K562 (cell line): ENCODE measurements at regions not wholly inside any gene's neighbourhood (a gene's known extent, or its start where the extent isn't known, plus 50 kb on each side); places are given as distances from the start of the nearest gene placed in this dataset.

ENCODE experiments used
- ATAC-seq: fragments of 200-7000 bp; cut with Tn5 transposase; 3 replicates; pipeline ENCODE4 v1.9.1; 2020; ENCODE audit warnings: moderate library complexity
- BruUV-seq: library from RNA; stranded (reverse); fragments of 400-500 nt; replicated peaks from 2 replicates; lab custom pipeline; 2021; lab: Mats Ljungman, UMichigan
- CTCF ChIA-PET: fragments of 300-600 bp; formaldehyde crosslinking; extraction: SDS; loops from one replicate; lab custom pipeline; 2021; ENCODE audit warnings: low intra/inter-chr PET ratio; lab: Yijun Ruan, JAX
- POLR2A ChIA-PET: fragments of 300-600, 350-650 bp; sonication (Branson Sonifier 250); formaldehyde crosslinking; extraction: SDS; loops from one replicate; lab custom pipeline; 2021; ENCODE audit warnings: antibody characterized with exemption, inconsistent platforms; lab: Yijun Ruan, JAX
- DNase-seq, 4 experiments: peaks; one replicate each; pipeline versions ENCODE4 v3.0.0 to v3.0.0-alpha.2; 2011 to 2018; ENCODE audit warnings: low spot score in 3 of 4, mixed read lengths in 3 of 4; ENCODE audit errors: extremely low read depth in 1 of 4
- FAIRE-seq: peaks from 2 replicates; lab custom pipeline; 2011; peaks lifted over from hg19 to GRCh38; lab: Jason Lieb, UNC
- H2AFZ ChIP-seq: 2 replicates; pipeline ENCODE4 v1.6.0; 2011; ENCODE audit warnings: low read depth, low read length, control low read depth, inconsistent platforms
- H3K27ac ChIP-seq: fragments of 200-600 bp; 3 replicates; pipeline ENCODE4 v1.8.0; 2011; ENCODE audit warnings: low read depth, mild to moderate bottlenecking, control low read depth, inconsistent platforms, low read length, moderate library complexity, mixed read lengths; ENCODE audit errors: extremely low read depth
- H3K27me3 ChIP-seq, 2 experiments: fragments of 300-600 bp in 1 of 2; 2 replicates in 1 of 2; 3 replicates in 1 of 2; pipeline versions ENCODE4 v1.6.0 to v1.8.0; 2011; ENCODE audit warnings: inconsistent platforms in 2 of 2, low read length in 2 of 2, mild to moderate bottlenecking in 1 of 2, mixed read lengths in 1 of 2, moderate library complexity in 1 of 2; ENCODE audit not compliant: control insufficient read depth in 2 of 2, insufficient read depth in 2 of 2
- H3K36me3 ChIP-seq: fragments of 300-600 bp; 3 replicates; pipeline ENCODE4 v1.8.0; 2011; ENCODE audit warnings: mild to moderate bottlenecking, low read length, inconsistent platforms; ENCODE audit not compliant: control insufficient read depth, insufficient read depth
- H3K4me1 ChIP-seq, 2 experiments: fragments of 200-600 bp in 1 of 2; replicated peaks in 1 of 2; 2 replicates in 1 of 2; 3 replicates in 1 of 2; pipeline versions ENCODE4 v1.5.1 to v1.8.0; 2011; ENCODE audit warnings: inconsistent platforms in 2 of 2, low read length in 2 of 2, mild to moderate bottlenecking in 1 of 2, mixed read lengths in 1 of 2, moderate library complexity in 1 of 2; ENCODE audit not compliant: control insufficient read depth in 2 of 2, insufficient read depth in 2 of 2
- H3K4me2 ChIP-seq: 2 replicates; pipeline ENCODE4 v1.6.1; 2011; ENCODE audit warnings: low read length, control low read depth, inconsistent platforms, mixed read lengths; ENCODE audit not compliant: insufficient read depth
- H3K4me3 ChIP-seq: fragments of 200-600 bp; sonication (generic), shearing (Covaris generic); 2 replicates; pipeline ENCODE4 v1.5.1; 2016; ENCODE audit warnings: control low read depth, inconsistent platforms
- H3K79me2 ChIP-seq: fragments of 200-600 bp; 3 replicates; pipeline ENCODE4 v1.8.0; 2011; ENCODE audit warnings: low read length, inconsistent platforms; ENCODE audit not compliant: control insufficient read depth, insufficient read depth
- H3K9ac ChIP-seq, 2 experiments: 2 replicates each; pipeline versions ENCODE4 v1.6.0 to v1.6.1; 2011; ENCODE audit warnings: low read depth in 2 of 2, low read length in 2 of 2, control low read depth in 1 of 2, inconsistent platforms in 1 of 2, mild to moderate bottlenecking in 1 of 2, mixed read lengths in 1 of 2; ENCODE audit not compliant: insufficient read depth in 1 of 2
- H3K9me1 ChIP-seq: one replicate; pipeline ENCODE4 v1.6.0; 2011; ENCODE audit warnings: inconsistent platforms, mild to moderate bottlenecking, low read length, moderate library complexity; ENCODE audit not compliant: control insufficient read depth, insufficient read depth
- H3K9me3 ChIP-seq: replicated peaks from 2 replicates; pipeline ENCODE4 v1.5.1; 2011; ENCODE audit warnings: low read depth, low read length, inconsistent platforms; ENCODE audit not compliant: control insufficient read depth, insufficient read depth
- H4K20me1 ChIP-seq: replicated peaks from 2 replicates; pipeline ENCODE4 v1.6.1; 2011; ENCODE audit warnings: low read length, inconsistent platforms, mixed read lengths; ENCODE audit not compliant: control insufficient read depth, insufficient read depth
- ARID3B ChIP-seq: fragments of 250-450 bp; sonication (Bioruptor Pico); IDR thresholded peaks from 2 replicates; pipeline ENCODE4 v1.4.0; 2020; ENCODE audit warnings: borderline replicate concordance
- ATF6 ChIP-seq: sonication (generic); formaldehyde crosslinking; IDR thresholded peaks from 2 replicates; pipeline ENCODE4 v1.4.0; 2020; ENCODE audit warnings: mild to moderate bottlenecking, missing genetic modification reagents
- CCAR2 ChIP-seq: fragments of 200-400 bp; formaldehyde crosslinking; IDR thresholded peaks from 2 replicates; pipeline ENCODE4 v1.6.1; 2017; ENCODE audit warnings: mild to moderate bottlenecking, low read depth, low read length
- HSF4 ChIP-seq: fragments of 250-450 bp; sonication (Bioruptor Pico); IDR thresholded peaks from 2 replicates; pipeline ENCODE4 v2.1.2; 2022; ENCODE audit warnings: mild to moderate bottlenecking, moderate library complexity, borderline replicate concordance
- L3MBTL2 ChIP-seq: fragments of 450-650 bp; IDR thresholded peaks from 2 replicates; pipeline ENCODE4 v1.6.1; 2016; ENCODE audit warnings: mild to moderate bottlenecking, moderate library complexity
- MED1 ChIP-seq: sonication (generic); formaldehyde crosslinking; IDR thresholded peaks from 2 replicates; pipeline ENCODE4 v1.8.1; 2023; ENCODE audit warnings: missing genetic modification reagents, borderline replicate concordance
- NBN ChIP-seq: fragments of 450-650 bp; IDR thresholded peaks from 2 replicates; pipeline ENCODE4 v1.6.1; 2016; ENCODE audit warnings: low read depth, mild to moderate bottlenecking
- NFXL1 ChIP-seq: fragments of 450-650 bp; formaldehyde crosslinking; IDR thresholded peaks from 2 replicates; pipeline ENCODE4 v1.4.0; 2021; ENCODE audit warnings: mild to moderate bottlenecking
- RB1 ChIP-seq: fragments of 450-650 bp; IDR thresholded peaks from 2 replicates; pipeline ENCODE4 v1.6.1; 2017; ENCODE audit warnings: low read depth, mild to moderate bottlenecking
- THRA ChIP-seq: fragments of 450-650 bp; IDR thresholded peaks from 2 replicates; pipeline ENCODE4 v1.6.1; 2017; ENCODE audit warnings: mild to moderate bottlenecking, moderate library complexity
- ZNF12 ChIP-seq: sonication (generic); formaldehyde crosslinking; IDR thresholded peaks from 2 replicates; pipeline ENCODE4 v1.4.0; 2020; ENCODE audit warnings: mild to moderate bottlenecking, missing genetic modification reagents
- ZNF212 ChIP-seq: fragments of 450-650 bp; formaldehyde crosslinking; IDR thresholded peaks from 2 replicates; pipeline ENCODE4 v1.4.0; 2020; ENCODE audit warnings: mild to moderate bottlenecking
- in situ Hi-C: fragments of 300-500 bp; cut with MboI; formaldehyde crosslinking; loops from 4 replicates; pipeline ENCODE4 v1.15.0; 2018; ENCODE audit warnings: inconsistent platforms, mixed read lengths
- intact Hi-C: fragments of 100-400 bp; cut with micrococcal nuclease; formaldehyde crosslinking; loops from 2 replicates; pipeline ENCODE4 v1.14.2; 2022

GRCh38 chr3:168414149-168414548 lies 318.4 kb upstream of the GOLIM4 start (continued):
- TF ChIP-seq ARID3B (CRISPR knock-in tag) (no peak), ZNF12 (CRISPR knock-in tag) (no peak), THRA (no peak), CCAR2 (no peak), MED1 (CRISPR knock-in tag) (no peak), NBN (no peak)

- Histone ChIP-seq H3K9me3 (no peaks in the 10 kb centered on the region), H3K79me2 (no peaks in the 10 kb centered on the region), H3K9ac (no peak overlapping the region), H3K4me1 (no peaks in the 10 kb centered on the region), H3K27ac (no peak overlapping the region), H3K36me3 (no peaks in the 10 kb centered on the region), H3K4me2 (no peak overlapping the region), H3K4me3 (no peak overlapping the region), H3K27me3 (no peaks in the 10 kb centered on the region)
- BruUV-seq, result no TSS peak
- DNase-seq, result no peak
- POLR2A ChIA-PET, result no interaction called here
- intact Hi-C loops (no loop called here), in situ Hi-C loops (no loop called here)
- no peak for ATAC-seq
- no peak for TF ChIP-seq ATF6
- no peak for TF ChIP-seq NFXL1 (CRISPR knock-in tag)
- TF ChIP-seq L3MBTL2, result no peak
- TF ChIP-seq RB1, result no peak
- TF ChIP-seq ZNF212 (CRISPR knock-in tag), result no peak
- TF ChIP-seq HSF4, result no peak
- TF ChIP-seq, all 486 proteins: peak for 0
- no peaks in the 10 kb centered on the region for H4K20me1 ChIP-seq
- H3K9me1 ChIP-seq, result no peaks in the 10 kb centered on the region
- CTCF ChIA-PET, result no interaction called here
- FAIRE-seq, result no peak
- no peak overlapping the region for H2AFZ ChIP-seq
These were observed 311.7 kb upstream of the GOLIM4 start for GRCh38 chr3:168407381-168407780.
